Neural cell (in vitro differentiated cells): ENCODE measurements at regions not wholly inside any gene's neighbourhood (a gene's known extent, or its start where the extent isn't known, plus 50 kb on each side); places are given as distances from the start of the nearest gene placed in this dataset.

ENCODE experiments used
- EP300 ChIP-seq: fragments of 450-650 bp; conservative IDR thresholded peaks from 2 replicates; pipeline ENCODE4 v1.6.1; 2014; ENCODE audit warnings: antibody characterized with exemption, mild to moderate bottlenecking, moderate library complexity; ENCODE audit not compliant: poor library complexity, severe bottlenecking
- EZH2 ChIP-seq: fragments of 200-600, 300-800 bp; shearing (Covaris generic), sonication (generic); IDR thresholded peaks from 2 replicates; pipeline ENCODE4 v1.6.1; 2014; ENCODE audit warnings: antibody characterized with exemption, low read length, borderline replicate concordance, mild to moderate bottlenecking; ENCODE audit not compliant: insufficient read depth, poor library complexity, severe bottlenecking
- TF ChIP-seq, protein P1 (sequence below): fragments of 450-650 bp; IDR thresholded peaks from 2 replicates; pipeline ENCODE4 v1.5.1; 2014; ENCODE audit warnings: antibody characterized with exemption, mild to moderate bottlenecking, moderate library complexity; ENCODE audit not compliant: poor library complexity, severe bottlenecking

DNA sequence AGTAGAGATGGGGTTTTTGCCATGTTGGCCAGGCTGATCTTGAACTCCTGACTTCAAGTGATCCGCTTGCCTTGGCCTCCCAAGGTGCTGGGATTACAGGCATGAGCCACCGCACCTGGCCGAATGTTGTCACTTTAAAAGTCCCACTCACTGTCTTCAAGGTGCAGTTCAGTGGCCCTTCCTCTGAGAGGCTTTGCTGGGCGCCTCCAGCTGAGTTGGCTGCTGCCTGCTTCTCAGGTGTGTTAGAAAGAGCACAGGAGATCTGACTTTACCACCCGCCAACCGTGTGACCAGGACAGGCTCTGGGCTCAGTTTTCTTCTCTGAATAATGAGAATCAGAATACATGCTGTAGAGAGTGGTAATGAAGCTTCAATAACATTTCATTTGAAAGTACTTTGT is 207.4 kb downstream of the CEP135 start:
- TF ChIP-seq, protein P1, sequence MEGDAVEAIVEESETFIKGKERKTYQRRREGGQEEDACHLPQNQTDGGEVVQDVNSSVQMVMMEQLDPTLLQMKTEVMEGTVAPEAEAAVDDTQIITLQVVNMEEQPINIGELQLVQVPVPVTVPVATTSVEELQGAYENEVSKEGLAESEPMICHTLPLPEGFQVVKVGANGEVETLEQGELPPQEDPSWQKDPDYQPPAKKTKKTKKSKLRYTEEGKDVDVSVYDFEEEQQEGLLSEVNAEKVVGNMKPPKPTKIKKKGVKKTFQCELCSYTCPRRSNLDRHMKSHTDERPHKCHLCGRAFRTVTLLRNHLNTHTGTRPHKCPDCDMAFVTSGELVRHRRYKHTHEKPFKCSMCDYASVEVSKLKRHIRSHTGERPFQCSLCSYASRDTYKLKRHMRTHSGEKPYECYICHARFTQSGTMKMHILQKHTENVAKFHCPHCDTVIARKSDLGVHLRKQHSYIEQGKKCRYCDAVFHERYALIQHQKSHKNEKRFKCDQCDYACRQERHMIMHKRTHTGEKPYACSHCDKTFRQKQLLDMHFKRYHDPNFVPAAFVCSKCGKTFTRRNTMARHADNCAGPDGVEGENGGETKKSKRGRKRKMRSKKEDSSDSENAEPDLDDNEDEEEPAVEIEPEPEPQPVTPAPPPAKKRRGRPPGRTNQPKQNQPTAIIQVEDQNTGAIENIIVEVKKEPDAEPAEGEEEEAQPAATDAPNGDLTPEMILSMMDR, result no peak
- no peak for TF ChIP-seq EP300
- TF ChIP-seq EZH2, result no peak
